Caco-2 (cell line): ENCODE measurements at regions not wholly inside any gene's neighbourhood (a gene's known extent, or its start where the extent isn't known, plus 50 kb on each side); places are given as distances from the start of the nearest gene placed in this dataset.

Source experiments
- BruUV-seq: library from RNA; stranded (reverse); fragments of 400-500 nt; replicated peaks from 2 replicates; lab custom pipeline; 2021; lab: Mats Ljungman, UMichigan
- CTCF ChIA-PET: fragments of 300-600 bp; sonication (Branson Sonifier 250); formaldehyde crosslinking; loops from one replicate; lab custom pipeline; 2022; ENCODE audit warnings: antibody characterized with exemption; lab: Charles Lee
- POLR2A ChIA-PET: fragments of 300-600 bp; sonication (Branson Sonifier 250); formaldehyde crosslinking; loops from one replicate; lab custom pipeline; 2022; ENCODE audit warnings: antibody characterized with exemption; lab: Charles Lee
- DNase-seq, 2 experiments: peaks; one replicate each; pipeline versions ENCODE4 v3.0.0 to v3.0.0-alpha.2; 2020 to 2022
- H3K27me3 ChIP-seq: replicated peaks from 2 replicates; pipeline ENCODE4 v1.6.0; 2011; ENCODE audit warnings: low read length; ENCODE audit not compliant: control insufficient read depth, insufficient read depth
- H3K36me3 ChIP-seq: 2 replicates; pipeline ENCODE4 v1.5.1; 2011; ENCODE audit warnings: low read length; ENCODE audit not compliant: control insufficient read depth, insufficient read depth
- H3K4me1 ChIP-seq: fragments of 250-450 bp; sonication (Bioruptor Pico); 2 replicates; pipeline ENCODE4 v1.5.1; 2020; ENCODE audit warnings: mild to moderate bottlenecking
- H3K4me3 ChIP-seq: 2 replicates; pipeline ENCODE4 v1.5.1; 2011; ENCODE audit warnings: low read depth, mild to moderate bottlenecking, control low read depth, low read length
- H3K9me3 ChIP-seq: fragments of 250-450 bp; sonication (Bioruptor Pico); 2 replicates; pipeline ENCODE4 v1.5.1; 2020; ENCODE audit warnings: mild to moderate bottlenecking, moderate library complexity
- H3K27ac Mint-ChIP-seq: one replicate; pipeline ENCODE4 v1.8.0; 2022; ENCODE audit warnings: mixed read lengths; ENCODE audit not compliant: unreplicated experiment
- H3K27me3 Mint-ChIP-seq: one replicate; pipeline ENCODE4 v1.8.0; 2022; ENCODE audit warnings: mixed read lengths; ENCODE audit not compliant: insufficient read depth, unreplicated experiment
- H3K36me3 Mint-ChIP-seq: one replicate; pipeline ENCODE4 v1.8.0; 2022; ENCODE audit warnings: mild to moderate bottlenecking, mixed read lengths; ENCODE audit not compliant: insufficient read depth, unreplicated experiment
- H3K4me1 Mint-ChIP-seq: one replicate; pipeline ENCODE4 v1.8.0; 2022; ENCODE audit warnings: low read depth, mixed read lengths; ENCODE audit not compliant: unreplicated experiment
- H3K4me3 Mint-ChIP-seq: one replicate; pipeline ENCODE4 v1.8.0; 2022; ENCODE audit warnings: mild to moderate bottlenecking, moderate library complexity, mixed read lengths; ENCODE audit not compliant: unreplicated experiment
- H3K9me3 Mint-ChIP-seq: one replicate; pipeline ENCODE4 v1.8.0; 2022; ENCODE audit warnings: mixed read lengths; ENCODE audit not compliant: unreplicated experiment
- intact Hi-C: fragments of 100-400 bp; cut with micrococcal nuclease; formaldehyde crosslinking; loops from one replicate; pipeline ENCODE4 v1.10.0; 2022; ENCODE audit not compliant: unreplicated experiment
- TF ChIP-seq, protein P1 (sequence below), 2 experiments: fragments of 200-600 bp in 1 of 2; IDR thresholded peaks; 1 replicate in 1 of 2; 2 replicates in 1 of 2; pipeline versions ENCODE4 v1.5.1 to v1.8.0; 2011 to 2022; ENCODE audit warnings: antibody characterized with exemption in 1 of 2, control low read depth in 1 of 2, inconsistent platforms in 1 of 2, low read depth in 1 of 2, low read length in 1 of 2, mild to moderate bottlenecking in 1 of 2, moderate library complexity in 1 of 2; ENCODE audit not compliant: insufficient read depth in 1 of 2, severe bottlenecking in 1 of 2, unreplicated experiment in 1 of 2

DNA sequence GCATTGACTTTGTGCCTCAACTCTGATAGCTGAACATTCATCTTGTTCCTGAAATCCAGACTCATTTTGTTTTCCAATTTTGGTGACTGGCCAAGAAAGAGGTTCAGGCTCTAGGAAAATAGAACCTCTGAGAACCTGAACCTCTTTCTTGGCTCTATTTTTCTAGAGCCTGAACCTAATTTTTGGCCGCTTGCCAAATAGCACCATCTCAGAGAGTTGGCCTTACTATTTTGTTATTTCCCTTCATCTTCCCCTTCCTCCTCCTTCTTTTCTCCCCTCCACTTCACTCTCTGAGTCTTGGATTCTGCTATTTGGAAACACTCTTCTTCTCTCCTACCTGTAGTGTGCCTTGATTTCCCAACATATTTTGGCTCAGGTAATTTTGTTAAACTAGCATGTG is 114.4 kb upstream of the CNTN1 start:
- Mint-ChIP-seq H3K27ac (no peak overlapping the region), H3K27me3 (peaks cover 2% of the 10 kb centered on the region), H3K4me3 (no peak overlapping the region), H3K36me3 (no peaks in the 10 kb centered on the region), H3K9me3 (peaks cover 32% of the 10 kb centered on the region), H3K4me1 (no peaks in the 10 kb centered on the region)
- no peak for DNase-seq
- TF ChIP-seq, protein P1, sequence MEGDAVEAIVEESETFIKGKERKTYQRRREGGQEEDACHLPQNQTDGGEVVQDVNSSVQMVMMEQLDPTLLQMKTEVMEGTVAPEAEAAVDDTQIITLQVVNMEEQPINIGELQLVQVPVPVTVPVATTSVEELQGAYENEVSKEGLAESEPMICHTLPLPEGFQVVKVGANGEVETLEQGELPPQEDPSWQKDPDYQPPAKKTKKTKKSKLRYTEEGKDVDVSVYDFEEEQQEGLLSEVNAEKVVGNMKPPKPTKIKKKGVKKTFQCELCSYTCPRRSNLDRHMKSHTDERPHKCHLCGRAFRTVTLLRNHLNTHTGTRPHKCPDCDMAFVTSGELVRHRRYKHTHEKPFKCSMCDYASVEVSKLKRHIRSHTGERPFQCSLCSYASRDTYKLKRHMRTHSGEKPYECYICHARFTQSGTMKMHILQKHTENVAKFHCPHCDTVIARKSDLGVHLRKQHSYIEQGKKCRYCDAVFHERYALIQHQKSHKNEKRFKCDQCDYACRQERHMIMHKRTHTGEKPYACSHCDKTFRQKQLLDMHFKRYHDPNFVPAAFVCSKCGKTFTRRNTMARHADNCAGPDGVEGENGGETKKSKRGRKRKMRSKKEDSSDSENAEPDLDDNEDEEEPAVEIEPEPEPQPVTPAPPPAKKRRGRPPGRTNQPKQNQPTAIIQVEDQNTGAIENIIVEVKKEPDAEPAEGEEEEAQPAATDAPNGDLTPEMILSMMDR (IDR thresholded peaks at IDR 0.05; ENCODE audit: insufficient read depth in 1 of 2, low read depth in 1 of 2, low read length in 1 of 2, severe bottlenecking in 1 of 2, unreplicated experiment in 1 of 2) = no peak
- intact Hi-C loops = no loop called here
- ChIA-PET POLR2A (no interaction called here), CTCF (no interaction called here)
- no peaks in the 10 kb centered on the region for H3K27me3 ChIP-seq
- H3K4me3 ChIP-seq = no peak overlapping the region
- BruUV-seq = no TSS peak
- H3K4me1 ChIP-seq = no peaks in the 10 kb centered on the region
- no peaks in the 10 kb centered on the region for H3K36me3 ChIP-seq
- H3K9me3 ChIP-seq = peaks cover 21% of the 10 kb centered on the region; the same call in 1 of the 2 replicates

DNA sequence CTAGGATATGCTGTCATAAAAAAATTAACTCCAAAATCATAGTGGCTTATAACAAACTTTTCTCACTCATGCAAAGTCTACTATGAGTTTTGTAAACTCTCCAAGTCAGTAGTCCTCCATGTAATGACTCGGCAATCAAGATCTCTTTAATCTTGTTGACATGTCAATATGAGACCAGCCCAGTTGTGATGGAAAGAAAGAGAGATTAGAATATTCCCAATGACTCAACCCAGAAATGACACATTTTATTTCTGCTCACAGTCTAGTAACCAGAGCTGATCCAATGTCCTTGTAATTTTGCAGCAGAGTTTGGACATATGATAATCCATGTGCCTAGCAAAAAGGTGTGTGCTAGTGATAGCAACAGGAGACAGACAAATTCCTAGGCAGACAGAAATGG is 112.6 kb upstream of the CNTN1 start:
- POLR2A ChIA-PET = no interaction called here
- intact Hi-C loops = loop anchor here (10.0 kb wide), 1 partner anchor 235 kb away; no protein-coding TSS in a partner anchor

GRCh38 chr12:40580346-40580745 is 111.9 kb upstream of the CNTN1 start:
- H3K9me3 Mint-ChIP-seq = peaks cover 36% of the 10 kb centered on the region
- peaks cover 21% of the 10 kb centered on the region; the same call in 1 of the 2 replicates for H3K9me3 ChIP-seq
- ChIA-PET CTCF (no interaction called here), POLR2A (no interaction called here)
- no TSS peak for BruUV-seq
- no peak for DNase-seq
- H3K27ac Mint-ChIP-seq = no peak overlapping the region
- H3K27me3 ChIP-seq = no peaks in the 10 kb centered on the region
- H3K4me3 ChIP-seq = no peak overlapping the region
- TF ChIP-seq, protein P1 (IDR thresholded peaks at IDR 0.05; ENCODE audit: insufficient read depth in 1 of 2, low read depth in 1 of 2, low read length in 1 of 2, severe bottlenecking in 1 of 2, unreplicated experiment in 1 of 2) = no peak
- no peaks in the 10 kb centered on the region for H3K4me1 Mint-ChIP-seq
- H3K36me3 Mint-ChIP-seq = no peaks in the 10 kb centered on the region
- peaks cover 2% of the 10 kb centered on the region for H3K27me3 Mint-ChIP-seq
- intact Hi-C loops = loop anchor here (10.0 kb wide), 1 partner anchor 236 kb away; no protein-coding TSS in a partner anchor
- no peak overlapping the region for H3K4me3 Mint-ChIP-seq
- H3K4me1 ChIP-seq = no peaks in the 10 kb centered on the region
- no peaks in the 10 kb centered on the region for H3K36me3 ChIP-seq

More for the DNA sequence above, 112.6 kb upstream of the CNTN1 start:
- H3K9me3 Mint-ChIP-seq = peaks cover 36% of the 10 kb centered on the region
- no peaks in the 10 kb centered on the region for H3K4me1 Mint-ChIP-seq
- TF ChIP-seq, protein P1 (IDR thresholded peaks at IDR 0.05; ENCODE audit: insufficient read depth in 1 of 2, low read depth in 1 of 2, low read length in 1 of 2, severe bottlenecking in 1 of 2, unreplicated experiment in 1 of 2) = no peak
- Histone ChIP-seq H3K9me3 (peaks cover 21% of the 10 kb centered on the region; the same call in 1 of the 2 replicates), H3K27me3 (no peaks in the 10 kb centered on the region), H3K4me3 (no peak overlapping the region), H3K4me1 (no peaks in the 10 kb centered on the region), H3K36me3 (no peaks in the 10 kb centered on the region)
- no peaks in the 10 kb centered on the region for H3K36me3 Mint-ChIP-seq
- no TSS peak for BruUV-seq
- no peak for DNase-seq
- H3K4me3 Mint-ChIP-seq = no peak overlapping the region
- CTCF ChIA-PET = no interaction called here
- H3K27me3 Mint-ChIP-seq = peaks cover 2% of the 10 kb centered on the region
- no peak overlapping the region for H3K27ac Mint-ChIP-seq
